ENCODE measurements at regions not wholly inside any gene's neighbourhood (a gene's known extent, or its start where the extent isn't known, plus 50 kb on each side); places are given as distances from the start of the nearest gene placed in this dataset.

DNA sequence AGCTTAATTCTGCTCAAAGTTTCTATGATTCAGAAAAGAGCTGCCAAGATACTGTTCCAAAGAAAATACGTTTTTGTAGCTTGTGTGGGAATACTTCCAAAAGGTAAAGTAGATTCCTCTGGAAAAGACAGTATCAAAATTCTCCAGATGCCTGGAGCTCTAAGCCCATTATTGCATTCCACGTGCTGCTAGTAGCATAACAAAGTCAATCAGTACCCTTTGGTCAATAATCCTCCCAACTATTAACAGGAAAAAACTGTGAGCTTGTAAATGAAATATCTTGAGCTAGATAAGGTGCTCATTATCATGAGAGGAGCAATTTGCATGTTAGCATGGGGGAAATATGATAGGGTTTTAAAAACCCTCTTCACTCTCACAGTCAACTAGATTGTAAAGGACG is 229.5 kb upstream of the TYRP1 start:
- no peak for DNase-seq

DNA sequence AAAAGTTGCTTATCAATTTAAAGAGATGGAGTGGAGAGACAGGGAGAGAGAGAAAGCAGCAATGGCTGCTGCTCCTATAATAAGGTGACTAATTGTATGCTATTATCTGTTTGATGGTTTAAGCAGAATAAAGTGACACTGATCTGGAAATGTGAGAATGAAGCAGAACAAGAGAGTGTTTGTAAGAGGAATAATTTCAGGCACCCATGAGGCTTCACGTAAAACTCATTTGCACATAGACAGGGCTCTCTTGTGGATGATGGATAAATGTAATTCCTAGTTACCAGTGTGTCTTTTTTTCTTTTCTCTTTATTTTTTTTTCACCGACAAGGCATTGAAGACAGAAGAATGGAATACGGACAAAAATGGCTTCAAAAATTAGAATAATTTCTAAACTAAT is 228.8 kb upstream of the TYRP1 start:
- DNase-seq, result no peak

DNA sequence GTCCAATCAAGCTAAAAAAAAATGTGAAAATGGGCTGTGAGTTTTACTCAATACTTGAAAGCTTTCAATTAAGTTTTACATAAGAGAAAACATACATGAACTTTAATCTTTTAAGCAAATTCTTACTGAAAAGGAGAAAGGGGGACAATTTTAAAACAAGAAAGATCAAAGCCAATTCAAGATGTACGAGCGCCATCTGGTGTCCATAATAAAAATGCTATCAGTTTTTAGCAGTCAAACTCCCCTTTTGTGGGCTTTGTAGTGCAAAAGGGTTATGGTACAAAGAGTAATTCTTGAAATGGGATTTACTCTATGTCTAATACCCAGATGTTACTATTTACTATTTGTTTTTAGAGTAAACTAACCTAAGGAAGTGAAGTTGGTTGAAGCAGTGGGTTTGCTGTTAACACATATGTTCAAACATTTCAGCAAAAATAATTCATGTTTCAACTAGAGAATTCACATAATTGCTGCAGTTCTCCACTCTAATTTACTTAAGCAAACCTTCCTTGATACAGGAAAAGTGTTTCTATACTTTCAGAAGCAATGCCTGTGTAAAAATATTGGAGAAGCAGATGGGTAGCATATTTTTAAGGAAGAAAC is 228.2 kb upstream of the TYRP1 start:
- no peak for DNase-seq

DNA sequence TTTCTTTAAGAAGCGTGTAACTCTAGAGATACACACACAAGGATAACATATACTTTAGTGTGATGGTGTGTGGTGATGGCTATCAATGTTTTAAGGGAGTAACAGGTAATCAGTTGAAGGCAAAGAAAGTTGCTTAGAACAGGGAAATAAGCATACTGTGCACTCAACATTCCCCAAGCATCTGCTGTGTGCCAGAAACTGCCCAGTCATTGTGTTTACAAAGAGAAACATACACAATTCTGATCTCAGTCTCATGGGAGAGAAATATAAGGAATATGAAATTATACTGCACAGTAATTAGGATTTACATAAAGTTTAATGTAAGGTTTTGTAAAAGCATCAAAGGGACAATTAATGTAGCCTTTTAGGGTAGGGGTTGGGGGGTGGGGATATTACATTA is 224.1 kb upstream of the TYRP1 start:
- DNase-seq, result no peak

DNA sequence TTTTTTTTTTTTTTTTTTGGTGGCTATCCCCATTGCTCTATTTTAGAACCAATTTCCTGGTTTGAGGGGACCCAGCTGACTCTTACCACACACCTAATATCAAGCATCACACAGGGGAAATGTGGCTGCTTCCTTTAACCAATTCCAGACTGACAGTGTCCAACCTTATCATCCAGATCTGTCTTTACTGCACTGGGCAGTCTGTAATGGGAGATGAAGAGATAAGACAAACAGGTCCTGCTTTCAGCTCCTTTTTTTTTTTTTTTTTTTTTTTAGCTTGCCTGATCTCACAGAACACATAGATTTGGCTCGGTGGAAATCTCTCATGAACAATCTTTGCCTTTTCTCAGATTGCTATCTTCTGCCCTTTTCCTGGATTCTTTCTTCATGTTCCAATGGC is 198.8 kb upstream of the TYRP1 start:
- no peak for DNase-seq

DNA sequence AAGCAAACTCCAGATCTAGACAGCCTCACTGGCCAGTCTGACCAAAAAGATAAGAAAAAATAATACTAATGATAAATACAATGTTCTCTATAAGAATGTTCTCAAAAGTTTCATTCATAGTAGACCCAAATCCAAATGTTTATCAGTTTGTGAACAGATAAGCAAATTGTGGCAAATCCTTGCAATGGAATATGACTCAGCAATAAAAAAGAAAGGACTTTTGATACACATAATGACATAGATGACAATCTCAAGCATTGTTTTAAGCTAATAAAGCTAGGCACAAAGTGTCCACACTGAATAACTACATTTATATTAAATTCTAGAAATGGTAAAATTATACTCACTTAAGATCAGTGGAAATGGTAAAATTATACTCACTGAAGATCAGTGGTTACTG is 195.4 kb upstream of the TYRP1 start:
- no peak for DNase-seq

DNA sequence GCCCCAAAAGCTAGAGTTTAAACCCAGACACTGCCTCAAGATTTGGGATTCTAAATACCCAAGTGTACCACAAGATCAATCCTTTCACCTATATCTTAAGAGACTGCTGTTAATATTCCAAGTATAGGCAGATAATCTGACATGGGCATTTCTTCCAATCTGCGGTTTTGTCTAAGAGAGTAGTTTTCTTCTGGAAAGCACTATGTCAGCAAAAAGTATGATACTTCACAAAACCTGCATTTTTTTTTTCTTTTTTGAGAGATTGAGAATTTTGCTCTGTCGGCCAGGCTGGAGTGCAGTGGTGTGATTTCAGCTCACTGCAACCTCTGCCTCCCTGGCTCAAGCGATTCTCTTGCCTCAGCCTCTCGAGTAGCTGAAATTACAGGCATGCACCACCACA is 190.7 kb upstream of the TYRP1 start:
- no peak for DNase-seq

DNA sequence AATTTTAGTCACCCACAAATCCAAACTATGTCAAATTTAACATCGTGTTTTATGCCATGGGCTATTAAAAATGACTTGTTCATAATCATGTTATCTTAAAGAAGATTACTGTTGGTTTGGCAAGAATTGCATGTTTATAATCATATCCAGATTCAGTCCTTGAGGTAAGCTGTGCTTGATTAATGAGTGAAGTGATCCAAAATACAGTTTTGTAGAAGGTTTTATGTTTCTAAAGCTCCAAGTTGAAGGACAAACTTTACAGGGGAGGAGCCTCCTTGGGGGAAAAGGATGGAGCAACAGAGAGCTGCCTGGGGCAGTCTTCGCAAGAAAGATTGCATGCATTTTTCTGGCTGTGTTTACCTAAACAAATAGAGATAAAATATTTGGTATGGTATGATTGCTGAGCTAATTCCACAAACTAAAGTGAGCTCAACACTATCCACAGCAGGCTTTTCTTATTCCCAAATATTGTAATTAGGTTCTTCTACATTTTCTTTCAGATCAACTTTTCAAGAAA is 189.5 kb upstream of the TYRP1 start:
- no peak for DNase-seq

DNA sequence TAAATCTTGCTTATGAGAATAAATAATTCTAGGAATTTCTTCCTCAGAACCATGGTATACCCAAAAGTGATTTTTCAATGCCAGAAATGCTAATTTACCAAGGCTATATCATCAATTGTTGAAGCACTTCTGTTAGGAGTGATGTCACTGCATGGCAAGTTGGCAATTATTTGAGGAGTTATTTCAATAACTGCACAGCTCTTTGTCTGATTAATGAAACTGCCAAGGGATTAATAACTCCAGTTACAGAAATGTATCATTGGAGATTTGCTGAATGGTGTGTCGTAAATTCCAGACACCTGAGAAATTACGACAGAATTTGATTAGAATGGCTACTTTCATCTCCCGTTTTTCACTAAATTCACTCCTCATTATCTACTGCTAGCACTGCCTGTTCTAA is 182.6 kb upstream of the TYRP1 start:
- no peak for DNase-seq

DNA sequence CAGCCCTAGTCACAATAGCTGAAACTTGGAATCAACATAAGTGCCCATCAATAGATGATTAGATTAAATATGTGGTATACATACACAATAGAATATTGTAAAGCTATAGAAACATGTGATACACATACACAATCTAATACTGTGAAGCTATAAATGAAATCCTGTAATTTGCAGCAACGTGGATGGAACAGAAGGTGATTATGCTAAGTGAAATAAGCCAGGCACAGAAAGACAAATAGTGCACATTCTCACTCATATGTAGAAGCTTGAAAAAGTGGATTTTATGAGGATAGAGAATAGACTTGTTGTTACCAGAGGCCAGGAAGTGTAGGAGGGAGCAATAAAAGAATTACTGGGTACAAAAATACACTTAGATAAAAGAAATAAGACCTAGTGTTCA is 181.5 kb upstream of the TYRP1 start:
- DNase-seq, result no peak

DNA sequence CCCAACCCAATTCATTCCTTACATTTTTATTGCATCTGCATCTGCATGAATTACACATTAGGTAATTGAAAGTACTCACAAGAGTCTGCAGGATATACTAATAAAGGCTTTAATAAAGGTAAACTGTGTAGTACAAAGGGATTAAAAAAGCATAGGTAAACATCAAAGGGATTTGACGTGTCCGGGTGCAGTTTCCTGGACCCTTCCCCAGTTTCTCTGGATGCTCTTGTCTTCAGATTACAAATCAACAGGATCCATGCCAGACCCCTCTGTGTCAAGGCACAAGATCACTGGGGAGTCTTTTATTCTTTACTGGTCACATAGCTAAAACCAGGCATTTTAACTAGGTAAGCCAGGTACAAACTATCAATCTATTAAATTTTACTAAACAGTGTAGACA is 177.2 kb upstream of the TYRP1 start:
- no peak for DNase-seq

DNA sequence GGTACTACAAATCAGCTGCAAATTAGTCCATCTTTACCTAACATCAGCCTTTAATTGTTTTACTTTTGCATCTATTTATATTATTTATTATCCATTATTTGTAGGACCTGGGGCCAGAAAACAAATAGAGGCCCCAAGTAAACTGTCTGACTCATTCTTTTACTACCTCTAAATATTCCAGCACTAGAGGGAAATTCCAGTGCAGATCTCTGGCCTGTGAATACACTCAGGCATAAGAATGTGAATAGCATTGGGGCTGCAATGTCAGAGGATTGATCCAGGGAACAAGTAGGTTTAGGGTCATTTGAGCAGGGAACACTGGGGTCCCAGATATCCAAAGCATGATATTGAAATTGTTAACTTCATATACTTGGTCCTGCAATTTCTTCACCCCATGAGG is 176.6 kb upstream of the TYRP1 start:
- no peak for DNase-seq

DNA sequence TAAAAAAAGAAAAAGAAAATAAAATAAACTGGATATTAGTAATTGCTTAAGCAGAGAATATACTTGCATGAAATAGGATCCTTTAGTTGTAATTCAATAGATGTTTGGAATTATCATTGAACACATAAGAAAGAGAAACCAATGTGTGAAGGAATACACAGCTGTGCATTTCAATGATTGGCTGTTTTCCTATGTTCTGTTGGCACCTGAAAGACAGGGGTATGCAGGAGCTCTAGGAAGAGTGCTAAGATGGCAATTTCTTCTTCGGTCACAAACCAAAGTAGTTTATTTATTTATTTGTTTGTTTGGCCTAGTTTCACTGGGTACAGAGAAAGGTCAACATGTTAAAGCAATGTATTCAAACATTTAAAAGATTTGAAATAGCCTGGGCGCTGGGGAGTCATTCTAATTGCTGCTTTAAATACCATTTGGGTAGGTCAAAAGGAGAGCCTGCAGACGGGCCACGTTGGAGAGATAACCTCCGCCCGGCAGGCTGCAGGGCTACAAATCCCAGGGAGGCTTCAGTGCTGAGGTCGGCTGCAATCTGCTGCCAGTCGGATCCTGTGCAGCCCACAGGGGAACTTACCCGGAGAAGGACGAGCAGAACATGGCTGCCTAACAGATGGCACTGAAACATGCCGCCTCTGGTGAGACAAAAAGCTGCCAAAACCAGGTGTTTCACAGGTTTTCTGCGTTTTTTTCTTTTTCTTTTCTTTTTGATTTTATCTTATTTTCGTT is 154.2 kb upstream of the TYRP1 start:
- no peak for DNase-seq

DNA sequence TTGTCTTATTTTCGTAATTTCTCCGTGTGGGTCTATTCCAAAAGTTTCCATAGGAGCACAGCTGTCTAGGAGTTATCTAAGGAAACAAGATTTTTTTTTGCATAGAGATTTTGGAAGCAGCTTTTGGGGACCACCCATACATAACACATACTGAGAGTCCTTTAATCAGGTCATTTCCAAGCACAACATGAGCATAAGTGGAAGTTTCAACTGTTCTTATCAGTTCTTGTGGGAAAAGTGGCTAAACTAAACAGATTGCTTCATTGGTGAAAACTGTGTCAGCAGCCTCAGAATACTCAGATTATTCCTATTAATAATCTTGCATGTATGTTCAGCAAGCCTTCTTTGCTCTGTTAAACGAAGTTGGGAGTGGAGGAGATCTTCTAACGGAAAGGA is 153.6 kb upstream of the TYRP1 start:
- DNase-seq, result no peak

DNA sequence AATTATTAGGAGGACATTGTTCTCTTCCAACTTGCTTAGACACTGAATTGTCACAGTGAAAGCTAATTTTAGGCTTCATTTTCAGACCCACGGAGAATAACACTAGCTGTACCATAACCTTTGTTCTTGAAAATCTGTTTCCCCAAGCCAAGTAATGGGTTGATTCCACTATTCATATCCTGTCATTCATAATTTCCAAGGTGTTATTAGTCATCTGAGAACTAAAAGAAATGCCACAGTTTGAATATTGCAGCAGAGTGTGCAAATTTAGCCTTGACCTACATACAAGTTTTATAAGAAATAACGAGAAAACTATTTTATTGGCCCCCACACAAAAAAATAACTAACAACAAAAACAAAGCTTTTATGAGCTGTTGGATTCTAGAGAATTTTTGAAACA is 148.5 kb upstream of the TYRP1 start:
- no peak for DNase-seq

DNA sequence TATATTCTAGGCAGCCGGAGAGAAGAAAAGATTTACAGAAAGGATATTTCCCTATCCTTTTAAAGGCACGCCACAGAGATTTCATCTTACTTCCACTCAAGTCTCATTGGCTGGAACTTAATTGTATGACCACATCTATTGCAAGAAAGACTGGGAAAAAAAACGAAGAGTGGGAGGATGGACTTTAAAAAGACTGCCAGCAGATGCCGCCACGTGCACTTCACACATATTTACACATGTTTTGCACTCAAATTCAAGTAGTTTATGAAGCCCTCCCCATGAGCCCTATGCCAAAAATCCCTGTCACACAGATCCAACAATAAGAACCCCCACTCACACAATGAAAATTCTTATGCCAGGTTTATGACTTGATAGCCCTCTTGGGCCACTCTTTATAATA is 138.5 kb upstream of the TYRP1 start:
- DNase-seq, result no peak

DNA sequence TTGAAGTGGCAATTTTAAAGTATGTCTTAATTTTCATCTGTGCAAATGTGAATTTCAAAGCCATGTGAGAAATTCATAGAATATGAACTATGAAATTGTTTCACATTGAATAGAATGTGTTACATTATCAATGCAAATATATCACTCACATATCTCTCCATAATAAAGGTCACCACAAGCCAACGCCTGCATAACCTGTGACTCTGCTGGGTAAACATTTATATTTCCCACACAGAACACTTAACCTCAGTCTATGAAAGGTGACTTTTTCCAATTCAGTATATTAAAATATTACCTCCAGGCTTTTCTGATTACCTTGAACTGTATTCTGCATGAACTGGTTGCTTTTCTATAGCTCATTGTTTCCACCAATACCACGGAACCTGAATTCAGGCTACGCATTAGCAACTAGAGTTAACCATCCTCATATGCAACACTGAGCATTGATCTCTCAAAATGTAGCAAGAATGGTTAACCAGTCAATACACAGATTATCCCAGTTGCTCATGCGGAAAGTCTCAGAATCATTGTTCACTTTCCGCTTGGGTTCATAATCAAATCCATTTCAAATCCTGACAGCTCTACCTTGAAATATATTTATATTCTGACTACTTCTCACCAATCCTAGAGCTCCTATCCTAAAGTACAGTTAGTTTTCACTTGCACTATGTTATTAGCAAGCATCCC is 126.6 kb upstream of the TYRP1 start:
- DNase-seq, result no peak

DNA sequence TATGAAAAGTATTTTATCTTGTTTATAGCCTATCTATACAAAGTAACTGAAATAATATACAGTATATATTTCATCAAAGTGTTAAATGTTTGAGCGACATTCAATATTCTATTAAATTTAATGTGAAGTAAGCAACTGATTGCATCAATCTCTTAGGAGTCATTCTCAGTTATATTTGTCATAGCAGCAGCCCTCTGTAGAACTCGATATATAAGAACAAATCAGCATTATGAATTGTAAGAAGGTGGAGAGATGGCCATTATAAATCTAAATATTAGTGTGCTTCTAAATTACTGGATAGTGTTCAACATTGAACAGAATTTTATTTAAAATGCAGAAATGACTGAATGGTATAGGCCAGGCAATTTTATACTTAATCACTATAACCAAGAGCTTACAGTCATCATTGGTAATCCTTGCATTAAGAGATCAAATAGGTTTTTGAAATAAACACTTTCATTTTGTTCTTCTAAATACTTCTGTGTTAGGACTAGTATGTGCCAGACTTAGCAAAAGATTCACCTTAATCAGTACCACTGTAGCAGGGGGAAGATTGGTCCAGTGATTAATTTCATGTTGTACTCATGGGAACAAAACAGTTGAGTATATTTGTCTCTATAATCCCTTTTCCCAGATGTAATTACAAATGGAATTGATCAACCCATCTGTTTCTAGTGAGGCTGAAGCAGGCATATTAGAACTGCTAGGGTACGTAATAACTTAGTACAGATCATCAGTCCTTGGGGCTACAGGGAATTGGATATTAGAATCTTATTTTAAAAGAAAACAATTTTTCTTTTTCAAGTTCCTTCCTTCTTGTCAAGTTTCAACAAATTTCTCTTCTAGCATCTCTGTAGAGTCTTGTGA is 108.3 kb upstream of the TYRP1 start:
- no peak for DNase-seq

DNA sequence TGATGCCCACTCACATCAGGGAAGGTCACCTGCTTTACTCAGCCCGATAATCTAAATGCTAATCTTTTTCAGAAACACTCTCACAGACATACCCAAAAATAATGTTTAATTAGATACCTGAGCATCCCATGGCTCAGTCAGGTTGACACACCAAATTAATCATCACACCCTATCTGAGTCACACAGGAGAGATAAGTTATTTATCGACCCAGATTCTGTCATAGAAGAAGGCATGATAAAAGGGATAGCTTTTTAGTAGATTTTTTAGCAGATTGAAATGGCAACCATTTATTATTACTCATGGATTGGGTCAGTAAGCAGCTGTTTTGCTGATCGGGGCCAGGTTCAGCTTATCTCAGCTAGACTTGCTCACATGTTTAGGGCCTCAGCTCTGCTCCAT is 97.8 kb upstream of the TYRP1 start:
- no peak for DNase-seq

DNA sequence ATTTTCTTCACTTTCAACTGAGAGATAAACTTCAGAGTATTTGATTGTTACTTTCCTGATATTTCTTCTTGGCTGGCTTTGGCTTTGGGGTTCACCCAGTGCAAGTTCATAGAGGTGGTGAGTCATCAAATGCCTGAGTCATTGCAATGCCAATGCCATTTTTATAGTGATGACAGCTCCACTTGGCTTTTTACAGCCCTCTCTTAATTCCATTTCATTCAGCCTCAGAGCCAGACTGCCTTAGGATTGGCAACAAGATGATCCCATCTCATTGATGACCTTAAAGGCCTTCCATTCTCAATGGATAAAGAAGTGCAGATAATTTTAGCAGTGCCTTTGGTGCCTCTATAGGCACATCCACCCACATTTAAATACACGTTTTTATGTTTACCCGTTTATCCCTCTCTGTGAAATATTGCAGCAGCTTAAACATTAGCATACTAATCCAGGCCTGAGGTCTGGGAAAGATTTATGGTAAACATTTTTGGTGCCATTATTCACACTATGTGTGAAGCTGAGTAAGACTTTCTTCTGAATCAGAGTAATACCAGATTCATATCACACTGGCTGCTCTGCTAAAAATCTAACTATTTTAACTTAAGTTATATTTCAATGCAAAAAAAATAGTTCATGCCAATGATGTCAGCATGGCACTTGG is 88.9 kb upstream of the TYRP1 start:
- DNase-seq, result no peak

DNA sequence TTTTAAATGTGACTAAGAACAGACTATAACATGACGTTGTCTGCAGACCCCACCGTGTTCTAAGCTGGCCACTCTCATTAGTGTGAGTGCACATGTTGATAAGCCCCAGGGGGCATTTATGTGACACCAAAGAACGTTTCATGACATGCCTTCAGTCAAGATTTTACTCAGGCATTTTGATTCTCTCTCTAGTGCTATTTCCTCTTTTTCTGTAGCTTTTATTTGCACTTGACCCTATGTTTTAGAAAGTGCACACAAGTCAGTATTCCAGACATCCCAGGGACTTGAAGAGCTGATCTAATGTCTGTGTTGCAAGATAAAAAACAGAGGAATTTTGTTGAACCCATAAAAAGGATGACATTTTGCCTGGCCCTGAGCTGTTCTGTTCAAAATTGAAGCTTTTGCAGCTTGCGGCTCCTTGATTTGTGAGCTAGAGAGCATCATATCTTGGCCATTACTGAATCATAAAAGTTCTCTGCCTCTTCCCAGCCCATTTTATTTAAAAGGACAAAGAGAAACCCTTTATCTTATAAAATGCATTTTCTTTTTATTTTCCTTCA is 80.9 kb upstream of the TYRP1 start:
- DNase-seq, result no peak

DNA sequence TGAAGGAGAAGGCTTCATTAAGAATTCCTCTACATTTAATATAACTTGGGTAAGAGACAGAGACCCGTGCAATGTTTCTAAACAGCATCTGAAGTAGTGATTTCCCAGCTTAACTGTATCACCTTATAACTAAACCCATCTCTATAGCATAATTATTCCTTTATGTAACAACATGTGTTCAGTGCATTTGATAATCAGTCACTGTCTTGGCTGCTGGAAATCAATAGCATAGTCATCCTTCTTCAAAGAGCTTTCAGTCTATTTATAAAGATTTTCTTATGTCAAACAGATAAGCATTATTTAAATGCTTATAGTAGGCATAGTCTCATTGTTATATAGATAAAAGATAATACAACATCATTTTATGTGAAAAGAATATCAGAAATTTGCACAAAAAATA is 80.1 kb upstream of the TYRP1 start:
- no peak for DNase-seq

DNA sequence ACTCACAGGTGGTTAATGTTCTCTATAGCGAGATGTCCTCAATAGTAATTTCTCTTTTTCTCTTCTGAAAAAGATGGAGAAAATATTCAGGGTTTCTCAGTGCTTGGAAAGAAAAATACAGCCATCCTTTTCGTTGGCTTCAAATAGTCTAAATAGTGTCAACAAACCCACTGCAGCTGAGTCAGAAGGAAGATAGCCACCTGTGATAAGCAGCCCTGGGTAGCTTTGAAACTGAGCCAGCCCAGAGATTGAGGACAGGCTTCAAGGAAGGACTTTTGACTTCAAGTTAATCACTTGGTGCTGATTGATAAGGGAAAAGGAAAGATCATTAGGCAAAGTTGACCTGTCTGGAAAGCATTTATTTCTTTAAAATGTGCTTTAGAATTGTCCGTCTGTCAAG is 78.7 kb upstream of the TYRP1 start:
- DNase-seq, result no peak
